ENCODE measurements at regions not wholly inside any gene's neighbourhood (a gene's known extent, or its start where the extent isn't known, plus 50 kb on each side); places are given as distances from the start of the nearest gene placed in this dataset.

DNA sequence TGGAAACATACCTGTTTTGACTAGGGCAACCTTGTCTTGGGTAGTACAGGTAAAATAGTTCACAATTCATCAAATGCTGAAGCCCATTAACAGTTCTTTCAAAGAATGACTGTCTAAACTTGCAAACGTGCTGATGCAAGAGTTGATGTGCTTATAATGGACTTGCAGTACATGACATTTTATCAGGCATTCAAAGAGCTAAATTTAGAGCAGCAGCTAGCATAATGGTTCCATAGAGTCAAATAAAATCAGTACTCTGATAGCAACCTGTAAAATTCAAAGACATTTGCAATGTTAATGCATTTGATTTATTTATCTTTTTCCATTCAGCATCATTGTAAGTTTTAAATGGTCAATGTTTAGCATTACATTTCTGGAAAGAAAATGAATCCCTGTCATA lies 979.7 kb upstream of the SLC10A2 start:
- WGBS (ENCODE audit: insufficient coverage) = no CpG with 5 or more reads among the region's 1 CpG
- no peaks in the 10 kb centered on the region for H3K4me1 ChIP-seq (ENCODE audit: control insufficient read depth, insufficient read depth, low read length)
- no peaks in the 10 kb centered on the region for H3K36me3 ChIP-seq (ENCODE audit: control insufficient read depth, insufficient read depth, low read length)
- peak in 1 of 6 donors; percentile 46 for DNase-seq (ENCODE audit: low read depth in 4 of 6, low spot score in 6 of 6)
- H3K9me3 ChIP-seq (ENCODE audit: control insufficient read depth, insufficient read depth, low read length) = no peaks in the 10 kb centered on the region
- H3K4me3 ChIP-seq (ENCODE audit: low read depth, low read length) = no peak overlapping the region
- no peaks in the 10 kb centered on the region for H3K27me3 ChIP-seq (ENCODE audit: control insufficient read depth, insufficient read depth, low read length)
- no peak overlapping the region for H3K27ac ChIP-seq (ENCODE audit: low read depth, low read length)

GRCh38 chr13:104043184-104043583 lies 977.0 kb upstream of the SLC10A2 start:
- 59% methylated on average over 2 of the region's 2 CpGs for WGBS (ENCODE audit: insufficient coverage)
- Histone ChIP-seq H3K4me3 (ENCODE audit: low read depth, low read length) (no peak overlapping the region), H3K36me3 (ENCODE audit: control insufficient read depth, insufficient read depth, low read length) (no peaks in the 10 kb centered on the region), H3K27me3 (ENCODE audit: control insufficient read depth, insufficient read depth, low read length) (no peaks in the 10 kb centered on the region), H3K27ac (ENCODE audit: low read depth, low read length) (no peak overlapping the region), H3K9me3 (ENCODE audit: control insufficient read depth, insufficient read depth, low read length) (peaks cover 2% of the 10 kb centered on the region), H3K4me1 (ENCODE audit: control insufficient read depth, insufficient read depth, low read length) (no peaks in the 10 kb centered on the region)
- peak in 1 of 6 donors; percentile 4 for DNase-seq (ENCODE audit: low read depth in 4 of 6, low spot score in 6 of 6)

DNA sequence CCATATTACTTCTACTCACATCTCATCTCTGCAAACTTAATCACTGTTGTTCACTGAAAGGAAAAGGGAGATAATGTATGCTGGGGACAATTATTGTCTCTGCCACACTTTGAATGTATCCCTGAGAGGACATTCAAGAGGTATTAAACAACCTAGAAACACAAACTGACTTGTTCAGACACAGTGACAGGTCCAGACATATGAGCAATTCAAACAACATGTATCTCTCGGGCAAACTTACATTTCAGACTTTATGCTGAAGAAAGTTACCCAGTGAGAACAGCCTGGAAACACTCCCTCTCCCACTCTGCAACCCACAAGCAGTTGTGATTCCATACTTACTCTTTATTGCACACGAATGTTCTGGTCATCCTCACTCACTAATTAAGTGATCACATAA lies 968.7 kb upstream of the SLC10A2 start:
- Histone ChIP-seq H3K9me3 (ENCODE audit: control insufficient read depth, insufficient read depth, low read length) (no peaks in the 10 kb centered on the region), H3K27me3 (ENCODE audit: control insufficient read depth, insufficient read depth, low read length) (no peaks in the 10 kb centered on the region), H3K4me3 (ENCODE audit: low read depth, low read length) (no peak overlapping the region), H3K27ac (ENCODE audit: low read depth, low read length) (no peak overlapping the region), H3K4me1 (ENCODE audit: control insufficient read depth, insufficient read depth, low read length) (no peaks in the 10 kb centered on the region), H3K36me3 (ENCODE audit: control insufficient read depth, insufficient read depth, low read length) (no peaks in the 10 kb centered on the region)
- DNase-seq (ENCODE audit: low read depth in 4 of 6, low spot score in 6 of 6) = peak in 1 of 6 donors; percentile 8
- WGBS (ENCODE audit: insufficient coverage) = 80% methylated on average over 1 of the region's 2 CpGs

- WGBS (ENCODE audit: insufficient coverage) = 100% methylated on average over 1 of the region's 2 CpGs
Observed at GRCh38 chr13:104025303-104025702, 959.1 kb upstream of the SLC10A2 start.

DNA sequence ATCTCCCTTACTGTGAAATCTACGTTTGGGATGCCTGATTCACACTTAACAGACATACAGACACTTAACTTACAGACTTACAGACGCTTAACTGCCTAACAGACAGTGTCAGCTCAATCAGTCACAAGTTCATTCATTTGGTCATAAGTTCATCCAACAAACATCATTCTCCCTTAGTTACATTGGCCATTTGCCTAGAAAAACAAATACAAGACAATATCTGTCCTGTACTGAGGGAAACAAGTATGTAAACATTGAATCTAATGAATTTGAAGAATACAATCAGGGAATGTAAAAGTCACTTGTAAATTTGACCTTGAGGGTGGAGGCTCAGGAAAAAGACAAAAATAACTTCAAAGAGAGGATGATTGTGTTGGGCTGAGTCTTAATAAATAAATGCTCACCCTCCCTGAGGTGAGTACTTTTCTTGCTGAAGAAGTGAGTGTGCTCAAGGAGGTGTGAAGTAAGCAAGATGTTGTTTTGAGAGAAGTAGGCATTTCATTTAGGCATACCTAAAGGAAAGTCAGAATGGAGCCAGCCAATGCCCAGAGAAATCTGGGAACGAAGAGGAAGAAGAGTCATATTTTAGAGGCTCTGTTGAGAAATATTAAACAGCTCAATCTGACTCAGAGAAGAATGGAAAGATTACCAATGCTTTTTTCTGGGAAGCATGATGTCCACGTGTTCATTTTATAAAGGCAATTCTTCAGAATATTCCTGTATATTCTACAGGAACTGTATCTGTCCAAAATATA lies 958.4 kb upstream of the SLC10A2 start:
- Histone ChIP-seq H3K4me1 (ENCODE audit: control insufficient read depth, insufficient read depth, low read length) (no peaks in the 10 kb centered on the region), H3K36me3 (ENCODE audit: control insufficient read depth, insufficient read depth, low read length) (no peaks in the 10 kb centered on the region), H3K4me3 (ENCODE audit: low read depth, low read length) (no peak overlapping the region), H3K27ac (ENCODE audit: low read depth, low read length) (no peak overlapping the region), H3K27me3 (ENCODE audit: control insufficient read depth, insufficient read depth, low read length) (no peaks in the 10 kb centered on the region), H3K9me3 (ENCODE audit: control insufficient read depth, insufficient read depth, low read length) (no peaks in the 10 kb centered on the region)
- 65% methylated on average over 4 of the region's 4 CpGs for WGBS (ENCODE audit: insufficient coverage)
- no peak for DNase-seq (ENCODE audit: low read depth in 4 of 6, low spot score in 6 of 6)

More at GRCh38 chr13:104025303-104025702, 959.1 kb upstream of the SLC10A2 start:
- Histone ChIP-seq H3K4me3 (ENCODE audit: low read depth, low read length) (no peak overlapping the region), H3K27ac (ENCODE audit: low read depth, low read length) (no peak overlapping the region), H3K4me1 (ENCODE audit: control insufficient read depth, insufficient read depth, low read length) (no peaks in the 10 kb centered on the region), H3K27me3 (ENCODE audit: control insufficient read depth, insufficient read depth, low read length) (no peaks in the 10 kb centered on the region), H3K36me3 (ENCODE audit: control insufficient read depth, insufficient read depth, low read length) (no peaks in the 10 kb centered on the region), H3K9me3 (ENCODE audit: control insufficient read depth, insufficient read depth, low read length) (no peaks in the 10 kb centered on the region)
- no peak for DNase-seq (ENCODE audit: low read depth in 4 of 6, low spot score in 6 of 6)

DNA sequence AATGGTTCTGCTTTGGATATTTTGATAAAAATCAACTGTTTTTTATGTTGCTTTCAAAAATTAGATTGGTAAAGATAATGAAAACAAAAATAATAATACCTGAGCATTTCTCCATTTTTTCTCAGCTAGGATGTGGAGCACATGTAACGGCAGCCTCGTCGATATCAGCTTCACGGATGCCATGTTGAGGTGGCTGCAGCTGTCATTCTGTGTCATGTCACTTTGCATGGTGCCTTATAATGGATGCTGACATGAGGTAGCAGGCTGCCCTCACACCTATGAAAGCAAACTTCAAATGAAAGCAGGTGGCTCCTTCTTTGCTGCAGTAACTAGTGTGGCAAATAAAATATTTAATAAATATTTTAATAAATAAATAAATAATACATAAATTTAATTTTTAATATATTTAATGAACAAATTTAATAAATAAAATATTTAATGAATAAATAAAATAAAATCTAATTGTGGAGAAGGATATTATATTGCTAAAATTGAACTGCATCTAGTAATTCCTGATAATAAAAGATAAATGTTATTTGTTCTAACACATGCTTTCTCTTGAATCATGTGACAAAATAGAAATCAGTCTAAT lies 955.7 kb upstream of the SLC10A2 start:
- no peaks in the 10 kb centered on the region for H3K36me3 ChIP-seq (ENCODE audit: control insufficient read depth, insufficient read depth, low read length)
- H3K27me3 ChIP-seq (ENCODE audit: control insufficient read depth, insufficient read depth, low read length) = no peaks in the 10 kb centered on the region
- no peak overlapping the region for H3K27ac ChIP-seq (ENCODE audit: low read depth, low read length)
- no peak overlapping the region for H3K4me3 ChIP-seq (ENCODE audit: low read depth, low read length)
- H3K9me3 ChIP-seq (ENCODE audit: control insufficient read depth, insufficient read depth, low read length) = no peaks in the 10 kb centered on the region
- DNase-seq (ENCODE audit: low read depth in 4 of 6, low spot score in 6 of 6) = no peak
- H3K4me1 ChIP-seq (ENCODE audit: control insufficient read depth, insufficient read depth, low read length) = no peaks in the 10 kb centered on the region
- no CpG with 5 or more reads among the region's 4 CpGs for WGBS (ENCODE audit: insufficient coverage)

DNA sequence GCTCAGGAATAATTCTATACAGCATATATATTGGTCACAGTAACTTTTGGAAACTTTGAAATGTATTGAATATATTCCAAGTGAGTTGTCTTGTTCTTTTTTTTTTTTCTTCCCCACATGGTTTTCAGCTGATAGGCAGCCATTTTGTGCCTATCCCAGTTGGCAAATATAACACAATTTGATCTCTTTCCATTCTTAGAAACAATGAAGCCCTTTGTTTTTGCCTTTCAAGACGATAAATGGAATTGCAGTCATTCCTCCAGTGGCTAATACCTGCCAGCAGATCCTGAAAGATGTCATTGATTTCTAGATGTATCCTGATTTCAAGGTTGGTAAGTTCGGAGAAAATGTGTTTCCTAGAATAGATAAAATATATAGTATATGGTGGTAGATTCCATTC lies 951.1 kb upstream of the SLC10A2 start:
- DNase-seq (ENCODE audit: low read depth in 4 of 6, low spot score in 6 of 6) = no peak
- H3K36me3 ChIP-seq (ENCODE audit: control insufficient read depth, insufficient read depth, low read length) = no peaks in the 10 kb centered on the region

DNA sequence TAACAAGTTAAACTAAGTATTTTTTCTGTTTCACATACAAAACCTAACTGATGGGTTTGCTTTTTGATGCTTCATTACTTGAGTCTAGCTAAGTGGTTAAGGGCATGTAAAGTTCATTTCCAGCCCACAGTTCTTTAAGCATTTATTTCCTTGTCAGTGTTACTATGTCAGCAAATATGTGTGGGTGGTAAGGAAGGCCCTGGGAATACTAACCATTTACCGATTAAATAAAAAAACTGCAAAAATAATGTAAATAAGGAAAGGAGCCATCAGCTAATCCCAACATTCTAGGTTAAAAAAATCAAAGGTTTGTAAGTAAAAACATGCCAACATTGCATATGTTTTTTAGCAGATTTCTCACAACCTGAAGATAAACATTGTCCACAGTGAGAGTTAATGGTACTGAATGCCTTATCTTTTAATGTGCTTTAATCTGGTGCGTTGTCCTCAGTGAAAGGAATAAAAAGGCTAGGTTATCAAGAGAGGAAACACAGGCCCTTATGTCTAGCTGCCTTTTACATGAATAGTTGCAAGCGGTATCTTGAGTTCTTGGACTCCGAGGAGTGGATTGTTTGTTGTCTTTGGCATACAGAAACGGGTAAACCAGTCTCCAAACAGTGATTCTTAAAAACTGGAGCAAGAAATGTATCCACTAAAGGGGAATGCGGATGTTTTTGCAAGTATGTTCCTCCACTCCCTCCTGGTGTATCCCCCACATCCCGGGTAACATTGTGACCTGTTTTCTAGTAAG lies 949.6 kb upstream of the SLC10A2 start:
- no peaks in the 10 kb centered on the region for H3K36me3 ChIP-seq (ENCODE audit: control insufficient read depth, insufficient read depth, low read length)
- peak in 1 of 6 donors; percentile 29 for DNase-seq (ENCODE audit: low read depth in 4 of 6, low spot score in 6 of 6)
- H3K4me1 ChIP-seq (ENCODE audit: control insufficient read depth, insufficient read depth, low read length) = no peaks in the 10 kb centered on the region
- H3K27me3 ChIP-seq (ENCODE audit: control insufficient read depth, insufficient read depth, low read length) = no peaks in the 10 kb centered on the region
- no peak overlapping the region for H3K4me3 ChIP-seq (ENCODE audit: low read depth, low read length)
- 57% methylated on average over 4 of the region's 7 CpGs for WGBS (ENCODE audit: insufficient coverage)
- peak overlapping the region; percentile 34 for H3K27ac ChIP-seq (ENCODE audit: low read depth, low read length)
- no peaks in the 10 kb centered on the region for H3K9me3 ChIP-seq (ENCODE audit: control insufficient read depth, insufficient read depth, low read length)

More for the DNA sequence above, 951.1 kb upstream of the SLC10A2 start:
- Histone ChIP-seq H3K27ac (ENCODE audit: low read depth, low read length) (no peak overlapping the region), H3K9me3 (ENCODE audit: control insufficient read depth, insufficient read depth, low read length) (no peaks in the 10 kb centered on the region), H3K27me3 (ENCODE audit: control insufficient read depth, insufficient read depth, low read length) (no peaks in the 10 kb centered on the region), H3K4me3 (ENCODE audit: low read depth, low read length) (no peak overlapping the region), H3K4me1 (ENCODE audit: control insufficient read depth, insufficient read depth, low read length) (no peaks in the 10 kb centered on the region)
- 50% methylated on average over 1 of the region's 2 CpGs for WGBS (ENCODE audit: insufficient coverage)

DNA sequence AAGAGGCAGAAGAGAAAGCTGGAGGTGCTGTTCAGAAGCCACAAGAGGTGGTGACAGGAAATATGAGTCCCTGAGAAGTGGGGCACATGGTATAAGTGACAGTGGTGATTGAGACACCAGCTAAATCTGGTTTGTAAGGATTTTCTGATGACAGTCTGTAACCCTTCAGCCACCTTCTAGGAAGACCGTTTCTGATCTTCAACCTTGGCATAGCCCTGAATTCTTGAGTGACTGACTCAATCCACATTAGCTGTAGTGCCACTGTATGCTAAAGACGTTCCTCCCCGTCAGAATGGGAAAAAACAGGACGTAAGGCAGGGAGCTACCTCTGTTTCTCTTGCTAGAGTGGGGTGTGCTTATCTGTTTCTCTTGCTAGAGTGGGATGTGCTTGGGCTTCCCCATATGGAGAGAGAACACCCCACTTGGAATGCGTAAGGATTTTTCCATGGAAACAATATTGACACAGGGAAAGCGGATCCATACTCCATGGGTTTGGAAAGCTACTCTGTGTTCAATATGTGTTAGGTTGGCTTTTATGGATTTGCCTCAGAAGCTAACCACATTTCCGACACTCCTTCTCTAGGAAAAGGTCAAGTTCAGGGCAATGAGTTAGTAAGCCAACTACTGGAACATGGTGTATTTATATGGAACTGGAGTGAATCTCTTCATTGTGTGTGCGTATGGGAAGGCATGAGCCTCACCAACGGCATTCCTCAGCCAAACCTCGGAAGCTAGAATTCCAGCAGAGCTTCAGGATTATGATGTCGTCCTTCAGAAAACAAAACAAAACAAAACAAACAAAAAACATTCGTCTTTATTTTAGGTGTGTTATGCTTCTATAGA lies 948.8 kb upstream of the SLC10A2 start:
- Histone ChIP-seq H3K27me3 (ENCODE audit: control insufficient read depth, insufficient read depth, low read length) (no peaks in the 10 kb centered on the region), H3K36me3 (ENCODE audit: control insufficient read depth, insufficient read depth, low read length) (no peaks in the 10 kb centered on the region), H3K9me3 (ENCODE audit: control insufficient read depth, insufficient read depth, low read length) (no peaks in the 10 kb centered on the region), H3K4me3 (ENCODE audit: low read depth, low read length) (no peak overlapping the region), H3K4me1 (ENCODE audit: control insufficient read depth, insufficient read depth, low read length) (no peaks in the 10 kb centered on the region), H3K27ac (ENCODE audit: low read depth, low read length) (peak overlapping the region; percentile 34)
- no peak for DNase-seq (ENCODE audit: low read depth in 4 of 6, low spot score in 6 of 6)
- WGBS (ENCODE audit: insufficient coverage) = 86% methylated on average over 5 of the region's 12 CpGs
